Glutamatergic neuron (in vitro differentiated cells): ENCODE measurements at regions not wholly inside any gene's neighbourhood (a gene's known extent, or its start where the extent isn't known, plus 50 kb on each side); places are given as distances from the start of the nearest gene placed in this dataset.

Experiments used
- DNase-seq: peaks from one replicate; pipeline ENCODE4 v3.0.0; 2022
- H3K27ac Mint-ChIP-seq: one replicate; pipeline ENCODE4 v1.8.0; 2020; ENCODE audit warnings: mild to moderate bottlenecking, mixed read lengths, inconsistent platforms; ENCODE audit not compliant: unreplicated experiment
- H3K27me3 Mint-ChIP-seq: one replicate; pipeline ENCODE4 v1.8.0; 2020; ENCODE audit warnings: mild to moderate bottlenecking, moderate library complexity, mixed read lengths, inconsistent platforms; ENCODE audit not compliant: unreplicated experiment
- H3K36me3 Mint-ChIP-seq: one replicate; pipeline ENCODE4 v1.8.0; 2020; ENCODE audit warnings: mild to moderate bottlenecking, mixed read lengths, inconsistent platforms; ENCODE audit not compliant: unreplicated experiment
- H3K4me1 Mint-ChIP-seq: one replicate; pipeline ENCODE4 v1.8.0; 2020; ENCODE audit warnings: mild to moderate bottlenecking, low read depth, mixed read lengths, inconsistent platforms; ENCODE audit not compliant: unreplicated experiment
- H3K4me3 Mint-ChIP-seq: one replicate; pipeline ENCODE4 v1.8.0; 2020; ENCODE audit warnings: mild to moderate bottlenecking, mixed read lengths, inconsistent platforms; ENCODE audit not compliant: unreplicated experiment
- H3K9me3 Mint-ChIP-seq: one replicate; pipeline ENCODE4 v1.8.0; 2020; ENCODE audit warnings: mild to moderate bottlenecking, moderate library complexity, mixed read lengths, inconsistent platforms; ENCODE audit not compliant: unreplicated experiment
- TF ChIP-seq, protein P1 (sequence below): fragments of 200-600 bp; sonication (generic); IDR thresholded peaks from one replicate; pipeline ENCODE4 v1.5.0; 2021; ENCODE audit not compliant: partially characterized antibody, unreplicated experiment

DNA sequence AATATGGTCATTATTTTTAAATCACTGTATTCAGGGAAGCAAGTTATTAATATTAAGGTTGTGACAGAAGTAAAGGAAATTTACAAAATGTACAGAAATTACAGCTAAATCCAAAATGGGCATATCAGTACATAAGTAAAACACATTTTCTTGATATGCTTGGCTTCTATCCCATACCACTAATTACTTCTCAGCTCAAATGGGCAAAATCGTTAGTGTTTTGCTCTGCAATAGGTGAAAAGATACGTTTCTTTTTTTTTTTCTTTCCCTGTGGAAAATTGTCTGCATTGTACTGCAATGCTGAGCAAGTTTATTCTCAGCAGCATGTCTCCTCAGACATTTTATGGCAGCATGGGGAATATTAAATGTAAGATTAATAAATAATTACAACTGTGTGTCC, 77.1 kb upstream of the PRMT6 start:
- H3K4me1 Mint-ChIP-seq: no peaks in the 10 kb centered on the region
- H3K4me3 Mint-ChIP-seq: no peak overlapping the region
- H3K27ac Mint-ChIP-seq: no peak overlapping the region
- DNase-seq: no peak
- no peaks in the 10 kb centered on the region for H3K27me3 Mint-ChIP-seq
- TF ChIP-seq, protein P1, sequence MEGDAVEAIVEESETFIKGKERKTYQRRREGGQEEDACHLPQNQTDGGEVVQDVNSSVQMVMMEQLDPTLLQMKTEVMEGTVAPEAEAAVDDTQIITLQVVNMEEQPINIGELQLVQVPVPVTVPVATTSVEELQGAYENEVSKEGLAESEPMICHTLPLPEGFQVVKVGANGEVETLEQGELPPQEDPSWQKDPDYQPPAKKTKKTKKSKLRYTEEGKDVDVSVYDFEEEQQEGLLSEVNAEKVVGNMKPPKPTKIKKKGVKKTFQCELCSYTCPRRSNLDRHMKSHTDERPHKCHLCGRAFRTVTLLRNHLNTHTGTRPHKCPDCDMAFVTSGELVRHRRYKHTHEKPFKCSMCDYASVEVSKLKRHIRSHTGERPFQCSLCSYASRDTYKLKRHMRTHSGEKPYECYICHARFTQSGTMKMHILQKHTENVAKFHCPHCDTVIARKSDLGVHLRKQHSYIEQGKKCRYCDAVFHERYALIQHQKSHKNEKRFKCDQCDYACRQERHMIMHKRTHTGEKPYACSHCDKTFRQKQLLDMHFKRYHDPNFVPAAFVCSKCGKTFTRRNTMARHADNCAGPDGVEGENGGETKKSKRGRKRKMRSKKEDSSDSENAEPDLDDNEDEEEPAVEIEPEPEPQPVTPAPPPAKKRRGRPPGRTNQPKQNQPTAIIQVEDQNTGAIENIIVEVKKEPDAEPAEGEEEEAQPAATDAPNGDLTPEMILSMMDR: no peak
- H3K36me3 Mint-ChIP-seq: no peaks in the 10 kb centered on the region
- no peaks in the 10 kb centered on the region for H3K9me3 Mint-ChIP-seq

- TF ChIP-seq, protein P1: no peak
- no peak for DNase-seq
- H3K4me3 Mint-ChIP-seq: no peak overlapping the region
- H3K27ac Mint-ChIP-seq: no peak overlapping the region
- H3K4me1 Mint-ChIP-seq: no peaks in the 10 kb centered on the region
- H3K27me3 Mint-ChIP-seq: no peaks in the 10 kb centered on the region
- no peaks in the 10 kb centered on the region for H3K36me3 Mint-ChIP-seq
- H3K9me3 Mint-ChIP-seq: no peaks in the 10 kb centered on the region
Measured at GRCh38 chr1:106980121-106980520, 76.4 kb upstream of the PRMT6 start.

- H3K4me3 Mint-ChIP-seq: no peak overlapping the region
- DNase-seq: no peak
- TF ChIP-seq, protein P1: no peak
- no peaks in the 10 kb centered on the region for H3K27me3 Mint-ChIP-seq
- H3K4me1 Mint-ChIP-seq: peaks cover 3% of the 10 kb centered on the region
- no peaks in the 10 kb centered on the region for H3K36me3 Mint-ChIP-seq
- no peak overlapping the region for H3K27ac Mint-ChIP-seq
- no peaks in the 10 kb centered on the region for H3K9me3 Mint-ChIP-seq
Measured at GRCh38 chr1:106984801-106985200, 71.7 kb upstream of the PRMT6 start.

- no peak overlapping the region for H3K27ac Mint-ChIP-seq
- DNase-seq: no peak
- H3K36me3 Mint-ChIP-seq: no peaks in the 10 kb centered on the region
- TF ChIP-seq, protein P1: no peak
- no peak overlapping the region for H3K4me3 Mint-ChIP-seq
- H3K9me3 Mint-ChIP-seq: no peaks in the 10 kb centered on the region
- no peaks in the 10 kb centered on the region for H3K27me3 Mint-ChIP-seq
- H3K4me1 Mint-ChIP-seq: peaks cover 3% of the 10 kb centered on the region
Measured at GRCh38 chr1:106986603-106987002, 69.9 kb upstream of the PRMT6 start.

GRCh38 chr1:106995970-106996369, 60.5 kb upstream of the PRMT6 start:
- H3K9me3 Mint-ChIP-seq: no peaks in the 10 kb centered on the region
- H3K4me3 Mint-ChIP-seq: no peak overlapping the region
- no peaks in the 10 kb centered on the region for H3K36me3 Mint-ChIP-seq
- no peaks in the 10 kb centered on the region for H3K4me1 Mint-ChIP-seq
- TF ChIP-seq, protein P1: no peak
- no peak overlapping the region for H3K27ac Mint-ChIP-seq
- DNase-seq: no peak
- no peaks in the 10 kb centered on the region for H3K27me3 Mint-ChIP-seq
